ENCODE measurements at regions not wholly inside any gene's neighbourhood (a gene's known extent, or its start where the extent isn't known, plus 50 kb on each side); places are given as distances from the start of the nearest gene placed in this dataset.

DNA sequence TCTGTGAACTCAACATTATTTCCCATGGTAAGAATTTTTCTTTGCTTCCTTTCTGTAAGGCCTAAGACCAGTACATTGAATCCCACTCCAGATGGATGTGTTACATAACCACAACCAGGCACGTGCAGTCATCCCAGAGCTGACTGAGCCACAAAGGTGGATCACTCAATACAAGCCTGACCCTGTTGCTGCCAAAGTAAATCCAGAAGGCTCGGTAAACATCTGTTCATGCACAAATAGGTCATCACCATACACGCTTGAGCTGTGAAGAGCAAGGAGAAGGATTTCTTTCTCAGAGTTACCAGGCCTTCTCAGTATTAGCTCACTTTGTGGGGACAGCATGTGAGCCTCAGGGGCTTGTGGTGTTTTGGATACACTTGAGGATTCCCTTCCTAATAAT is 791.4 kb upstream of the FANCL start:
- Histone ChIP-seq H3K4me2 (replicated peaks; ENCODE audit: low read depth, low read length, poor library complexity, severe bottlenecking) (no peak overlapping the region), H3K4me1 (ENCODE audit: control insufficient read depth in 2 of 2, insufficient read depth in 2 of 2, low read length in 2 of 2) (no peaks in the 10 kb centered on the region), H3K27ac (ENCODE audit: low read length in 2 of 2) (no peak overlapping the region), H2AFZ (ENCODE audit: insufficient read depth, low read depth, low read length, poor library complexity, severe bottlenecking) (no peak overlapping the region), H3K9ac (ENCODE audit: low read length) (no peak overlapping the region), H3K36me3 (replicated peaks in 1 of 2; ENCODE audit: control extremely low read depth in 1 of 2, control insufficient read depth in 1 of 2, extremely low read depth in 1 of 2, insufficient read depth in 2 of 2, low read length in 1 of 2) (no peaks in the 10 kb centered on the region), H3K4me3 (ENCODE audit: control extremely low read depth in 1 of 5, extremely low read depth in 1 of 5, insufficient read depth in 1 of 5, low read depth in 2 of 5, low read length in 4 of 5) (no peak overlapping the region), H3K9me3 (ENCODE audit: control extremely low read depth in 1 of 3, control insufficient read depth in 2 of 3, insufficient read depth in 1 of 3, low read length in 2 of 3) (no peaks in the 10 kb centered on the region), H4K20me1 (ENCODE audit: control insufficient read depth, insufficient read depth, low read length, poor library complexity, severe bottlenecking) (no peaks in the 10 kb centered on the region), H3K27me3 (replicated peaks in 1 of 4; ENCODE audit: control extremely low read depth in 1 of 4, control insufficient read depth in 3 of 4, insufficient read depth in 4 of 4, low read length in 3 of 4) (no peaks in the 10 kb centered on the region), H3K79me2 (ENCODE audit: control insufficient read depth, insufficient read depth, low read length) (no peaks in the 10 kb centered on the region)
- ATAC-seq (ENCODE audit: low read depth), result no peak
- Mint-ChIP-seq H3K27me3 (peaks cover 29% of the 10 kb centered on the region), H3K9me3 (ENCODE audit: insufficient read depth) (no peaks in the 10 kb centered on the region), H3K4me3 (no peak overlapping the region), H3K27ac (no peak overlapping the region), H3K4me1 (no peaks in the 10 kb centered on the region)
- WGBS (ENCODE audit: insufficient coverage), result 89% methylated on average over 1 of the region's 3 CpGs
- ChIA-PET POLR2A (no interaction called here), CTCF (no interaction called here)
- no peak for DNase-seq
- intact Hi-C loops (cut with micrococcal nuclease), result loop anchor here (5.0 kb wide), 1 partner anchor 270 kb away; no protein-coding TSS in a partner anchor
- TF ChIP-seq EZH2 (IDR thresholded peaks at IDR 0.05; ENCODE audit: borderline replicate concordance, insufficient read depth, low read depth, low read length, poor library complexity, severe bottlenecking), result no peak
- TF ChIP-seq, protein P1, sequence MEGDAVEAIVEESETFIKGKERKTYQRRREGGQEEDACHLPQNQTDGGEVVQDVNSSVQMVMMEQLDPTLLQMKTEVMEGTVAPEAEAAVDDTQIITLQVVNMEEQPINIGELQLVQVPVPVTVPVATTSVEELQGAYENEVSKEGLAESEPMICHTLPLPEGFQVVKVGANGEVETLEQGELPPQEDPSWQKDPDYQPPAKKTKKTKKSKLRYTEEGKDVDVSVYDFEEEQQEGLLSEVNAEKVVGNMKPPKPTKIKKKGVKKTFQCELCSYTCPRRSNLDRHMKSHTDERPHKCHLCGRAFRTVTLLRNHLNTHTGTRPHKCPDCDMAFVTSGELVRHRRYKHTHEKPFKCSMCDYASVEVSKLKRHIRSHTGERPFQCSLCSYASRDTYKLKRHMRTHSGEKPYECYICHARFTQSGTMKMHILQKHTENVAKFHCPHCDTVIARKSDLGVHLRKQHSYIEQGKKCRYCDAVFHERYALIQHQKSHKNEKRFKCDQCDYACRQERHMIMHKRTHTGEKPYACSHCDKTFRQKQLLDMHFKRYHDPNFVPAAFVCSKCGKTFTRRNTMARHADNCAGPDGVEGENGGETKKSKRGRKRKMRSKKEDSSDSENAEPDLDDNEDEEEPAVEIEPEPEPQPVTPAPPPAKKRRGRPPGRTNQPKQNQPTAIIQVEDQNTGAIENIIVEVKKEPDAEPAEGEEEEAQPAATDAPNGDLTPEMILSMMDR (IDR thresholded peaks at IDR 0.05), result no peak

DNA sequence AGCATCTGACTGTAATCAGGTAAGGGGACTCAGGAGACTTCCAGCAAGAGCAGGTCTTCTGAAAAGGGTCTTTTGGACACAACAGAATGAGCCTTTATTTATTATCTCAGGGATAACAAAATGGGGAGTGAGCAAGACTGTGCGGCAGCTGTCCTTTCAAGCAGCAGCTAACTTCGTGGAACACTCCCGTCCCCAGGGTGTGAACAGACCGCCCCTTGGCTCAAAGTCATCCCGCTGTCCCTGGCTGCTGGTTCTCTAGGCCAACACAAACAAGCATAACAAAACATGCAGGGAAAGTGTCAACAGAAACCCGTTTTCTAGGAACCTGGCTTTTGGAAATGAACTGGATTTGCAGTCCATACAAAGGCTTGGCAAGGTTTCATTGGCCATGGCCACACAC is 787.9 kb upstream of the FANCL start:
- Histone ChIP-seq H3K27me3 (replicated peaks in 1 of 4; ENCODE audit: control extremely low read depth in 1 of 4, control insufficient read depth in 3 of 4, insufficient read depth in 4 of 4, low read length in 3 of 4) (peaks cover 0 to 2% (median 0%) of the 10 kb centered on the region in 4 experiments), H3K36me3 (replicated peaks in 1 of 2; ENCODE audit: control extremely low read depth in 1 of 2, control insufficient read depth in 1 of 2, extremely low read depth in 1 of 2, insufficient read depth in 2 of 2, low read length in 1 of 2) (no peaks in the 10 kb centered on the region), H3K4me1 (ENCODE audit: control insufficient read depth in 2 of 2, insufficient read depth in 2 of 2, low read length in 2 of 2) (peaks cover 0 to 3% of the 10 kb centered on the region in 2 donors), H3K79me2 (ENCODE audit: control insufficient read depth, insufficient read depth, low read length) (no peaks in the 10 kb centered on the region), H3K9me3 (ENCODE audit: control extremely low read depth in 1 of 3, control insufficient read depth in 2 of 3, insufficient read depth in 1 of 3, low read length in 2 of 3) (no peaks in the 10 kb centered on the region), H3K4me2 (replicated peaks; ENCODE audit: low read depth, low read length, poor library complexity, severe bottlenecking) (no peak overlapping the region), H3K4me3 (ENCODE audit: control extremely low read depth in 1 of 5, extremely low read depth in 1 of 5, insufficient read depth in 1 of 5, low read depth in 2 of 5, low read length in 4 of 5) (no peak overlapping the region), H4K20me1 (ENCODE audit: control insufficient read depth, insufficient read depth, low read length, poor library complexity, severe bottlenecking) (no peaks in the 10 kb centered on the region), H3K27ac (ENCODE audit: low read length in 2 of 2) (no peak overlapping the region), H3K9ac (ENCODE audit: low read length) (no peak overlapping the region), H2AFZ (ENCODE audit: insufficient read depth, low read depth, low read length, poor library complexity, severe bottlenecking) (no peak overlapping the region)
- WGBS (ENCODE audit: insufficient coverage), result 95% methylated on average over 6 of the region's 6 CpGs
- TF ChIP-seq EZH2 (IDR thresholded peaks at IDR 0.05; ENCODE audit: borderline replicate concordance, insufficient read depth, low read depth, low read length, poor library complexity, severe bottlenecking), result no peak
- TF ChIP-seq, protein P1 (IDR thresholded peaks at IDR 0.05), result no peak
- CTCF ChIA-PET, result interaction anchor here (0.8 to 5.8 kb wide), 2 partner anchors 1534 to 1553 kb away, joined by 3 to 142 read pairs; no protein-coding TSS in a partner anchor
- no peak for DNase-seq
- Mint-ChIP-seq H3K4me3 (no peak overlapping the region), H3K27me3 (peaks cover 30% of the 10 kb centered on the region), H3K4me1 (peaks cover 2% of the 10 kb centered on the region), H3K9me3 (ENCODE audit: insufficient read depth) (no peaks in the 10 kb centered on the region), H3K27ac (no peak overlapping the region)
- intact Hi-C loops (cut with micrococcal nuclease), result loop anchor here (10.0 kb wide), 3 partner anchors 1124 to 1616 kb away; no protein-coding TSS in a partner anchor
- POLR2A ChIA-PET, result no interaction called here
- ATAC-seq (ENCODE audit: low read depth), result no peak
